ENCODE measurements at regions not wholly inside any gene's neighbourhood (a gene's known extent, or its start where the extent isn't known, plus 50 kb on each side); places are given as distances from the start of the nearest gene placed in this dataset.
A peak's percentile ranks its signal among the peaks of the same experiment; 100 is the strongest.

GRCh38 chr15:55126111-55126510 lies 70.6 kb downstream of the RSL24D1 start:
- CTCF ChIA-PET: no interaction called here
- Mint-ChIP-seq H3K4me1 (no peaks in the 10 kb centered on the region), H3K9me3 (peaks cover 3% of the 10 kb centered on the region), H3K36me3 (ENCODE audit: low read depth) (no peaks in the 10 kb centered on the region), H3K27me3 (peaks cover 4% of the 10 kb centered on the region), H3K27ac (no peak overlapping the region), H3K4me3 (no peak overlapping the region)
- no peak for DNase-seq
- POLR2A ChIA-PET: no interaction called here

GRCh38 chr15:55124616-55125015 lies 72.1 kb downstream of the RSL24D1 start:
- Mint-ChIP-seq H3K27ac (no peak overlapping the region), H3K4me1 (no peaks in the 10 kb centered on the region), H3K27me3 (peaks cover 4% of the 10 kb centered on the region), H3K36me3 (ENCODE audit: low read depth) (no peaks in the 10 kb centered on the region), H3K4me3 (no peak overlapping the region), H3K9me3 (no peaks in the 10 kb centered on the region)
- no peak for DNase-seq
- CTCF ChIA-PET: no interaction called here
- POLR2A ChIA-PET: no interaction called here

- Mint-ChIP-seq H3K27ac (no peak overlapping the region), H3K9me3 (no peaks in the 10 kb centered on the region), H3K27me3 (peaks cover 2% of the 10 kb centered on the region), H3K4me3 (no peak overlapping the region), H3K4me1 (no peaks in the 10 kb centered on the region), H3K36me3 (ENCODE audit: low read depth) (no peaks in the 10 kb centered on the region)
- ChIA-PET POLR2A (no interaction called here), CTCF (interaction anchor here (1.4 kb wide), 1 partner anchor 10 kb away, joined by 6 read pairs; no protein-coding TSS in a partner anchor)
- DNase-seq: no peak
Measured at GRCh38 chr15:55118344-55118870, 78.3 kb downstream of the RSL24D1 start.

GRCh38 chr15:55116636-55117035 lies 80.1 kb downstream of the RSL24D1 start:
- CTCF ChIA-PET: interaction anchor here (1.1 kb wide), 1 partner anchor 8 kb away, joined by 3 read pairs; no protein-coding TSS in a partner anchor
- H3K9me3 Mint-ChIP-seq: no peaks in the 10 kb centered on the region
- no peak overlapping the region for H3K4me3 Mint-ChIP-seq
- H3K4me1 Mint-ChIP-seq: no peaks in the 10 kb centered on the region
- H3K27ac Mint-ChIP-seq: no peak overlapping the region
- H3K27me3 Mint-ChIP-seq: no peaks in the 10 kb centered on the region
- DNase-seq: no peak
- H3K36me3 Mint-ChIP-seq (ENCODE audit: low read depth): no peaks in the 10 kb centered on the region
- POLR2A ChIA-PET: no interaction called here

- Mint-ChIP-seq H3K36me3 (ENCODE audit: low read depth) (no peaks in the 10 kb centered on the region), H3K27ac (no peak overlapping the region), H3K27me3 (no peaks in the 10 kb centered on the region), H3K4me3 (no peak overlapping the region), H3K4me1 (peaks cover 1% of the 10 kb centered on the region), H3K9me3 (no peaks in the 10 kb centered on the region)
- POLR2A ChIA-PET: no interaction called here
- CTCF ChIA-PET: no interaction called here
- DNase-seq: no peak
Measured at GRCh38 chr15:55113736-55114135, 83.0 kb downstream of the RSL24D1 start.

- DNase-seq: no peak
- Mint-ChIP-seq H3K4me1 (peaks cover 1% of the 10 kb centered on the region), H3K27ac (no peak overlapping the region), H3K36me3 (ENCODE audit: low read depth) (no peaks in the 10 kb centered on the region), H3K27me3 (no peaks in the 10 kb centered on the region), H3K4me3 (no peak overlapping the region), H3K9me3 (no peaks in the 10 kb centered on the region)
- ChIA-PET CTCF (no interaction called here), POLR2A (no interaction called here)
Measured at GRCh38 chr15:55112706-55113105, 84.0 kb downstream of the RSL24D1 start.

GRCh38 chr15:55110446-55110845 lies 86.3 kb downstream of the RSL24D1 start:
- DNase-seq: no peak
- H3K4me1 Mint-ChIP-seq: peaks cover 1% of the 10 kb centered on the region
- POLR2A ChIA-PET: no interaction called here
- no peaks in the 10 kb centered on the region for H3K27me3 Mint-ChIP-seq
- no peak overlapping the region for H3K4me3 Mint-ChIP-seq
- H3K27ac Mint-ChIP-seq: no peak overlapping the region
- H3K36me3 Mint-ChIP-seq (ENCODE audit: low read depth): no peaks in the 10 kb centered on the region
- H3K9me3 Mint-ChIP-seq: no peaks in the 10 kb centered on the region
- CTCF ChIA-PET: no interaction called here

GRCh38 chr15:55108858-55109518 lies 87.8 kb downstream of the RSL24D1 start:
- H3K9me3 Mint-ChIP-seq: no peaks in the 10 kb centered on the region
- no peak overlapping the region for H3K27ac Mint-ChIP-seq
- no peak overlapping the region for H3K4me3 Mint-ChIP-seq
- H3K36me3 Mint-ChIP-seq (ENCODE audit: low read depth): no peaks in the 10 kb centered on the region
- peaks cover 5% of the 10 kb centered on the region for H3K27me3 Mint-ChIP-seq
- DNase-seq: peak; percentile 61
- CTCF ChIA-PET: interaction anchor here (0.5 to 1.6 kb wide), 21 partner anchors 7 to 819 kb away, joined by 3 to 6 read pairs (median 3); no protein-coding TSS in a partner anchor
- POLR2A ChIA-PET: no interaction called here
- peaks cover 1% of the 10 kb centered on the region for H3K4me1 Mint-ChIP-seq

GRCh38 chr15:55108448-55108847 lies 88.3 kb downstream of the RSL24D1 start:
- Mint-ChIP-seq H3K27ac (no peak overlapping the region), H3K4me1 (peaks cover 1% of the 10 kb centered on the region), H3K9me3 (no peaks in the 10 kb centered on the region), H3K36me3 (ENCODE audit: low read depth) (no peaks in the 10 kb centered on the region), H3K27me3 (peaks cover 5% of the 10 kb centered on the region), H3K4me3 (no peak overlapping the region)
- CTCF ChIA-PET: interaction anchor here (0.6 to 1.6 kb wide), 19 partner anchors 8 to 634 kb away, joined by 3 to 6 read pairs (median 3); no protein-coding TSS in a partner anchor
- DNase-seq: no peak
- POLR2A ChIA-PET: no interaction called here

- Mint-ChIP-seq H3K9me3 (no peaks in the 10 kb centered on the region), H3K4me3 (no peak overlapping the region), H3K27me3 (peaks cover 7% of the 10 kb centered on the region), H3K36me3 (ENCODE audit: low read depth) (no peaks in the 10 kb centered on the region), H3K27ac (no peak overlapping the region), H3K4me1 (peaks cover 1% of the 10 kb centered on the region)
- POLR2A ChIA-PET: no interaction called here
- CTCF ChIA-PET: no interaction called here
- DNase-seq: no peak
Measured at GRCh38 chr15:55106155-55106554, 90.6 kb downstream of the RSL24D1 start.

GRCh38 chr15:55094136-55094535 lies 102.6 kb downstream of the RSL24D1 start:
- H3K4me1 Mint-ChIP-seq: no peaks in the 10 kb centered on the region
- CTCF ChIA-PET: no interaction called here
- no peak for DNase-seq
- no peak overlapping the region for H3K27ac Mint-ChIP-seq
- no peaks in the 10 kb centered on the region for H3K36me3 Mint-ChIP-seq (ENCODE audit: low read depth)
- POLR2A ChIA-PET: no interaction called here
- H3K27me3 Mint-ChIP-seq: peaks cover 6% of the 10 kb centered on the region
- H3K4me3 Mint-ChIP-seq: no peak overlapping the region
- H3K9me3 Mint-ChIP-seq: no peaks in the 10 kb centered on the region

- no peak overlapping the region for H3K27ac Mint-ChIP-seq
- CTCF ChIA-PET: interaction anchor here (0.6 kb wide), 1 partner anchor 21 kb away, joined by 4 read pairs; no protein-coding TSS in a partner anchor
Measured at GRCh38 chr15:55088207-55088606, 108.5 kb downstream of the RSL24D1 start.

GRCh38 chr15:55084673-55085072 lies 112.1 kb downstream of the RSL24D1 start:
- CTCF ChIA-PET: interaction anchor here (0.5 kb wide), 1 partner anchor 24 kb away, joined by 3 read pairs; no protein-coding TSS in a partner anchor
- H3K4me1 Mint-ChIP-seq: no peaks in the 10 kb centered on the region
- DNase-seq: no peak
- no peak overlapping the region for H3K27ac Mint-ChIP-seq
- no peaks in the 10 kb centered on the region for H3K36me3 Mint-ChIP-seq (ENCODE audit: low read depth)
- H3K9me3 Mint-ChIP-seq: no peaks in the 10 kb centered on the region
- peaks cover 3% of the 10 kb centered on the region for H3K27me3 Mint-ChIP-seq
- POLR2A ChIA-PET: no interaction called here
- no peak overlapping the region for H3K4me3 Mint-ChIP-seq

More at GRCh38 chr15:55088207-55088606, 108.5 kb downstream of the RSL24D1 start:
- H3K27me3 Mint-ChIP-seq: peaks cover 3% of the 10 kb centered on the region
- no peak for DNase-seq
- H3K4me3 Mint-ChIP-seq: no peak overlapping the region
- POLR2A ChIA-PET: no interaction called here
- no peaks in the 10 kb centered on the region for H3K36me3 Mint-ChIP-seq (ENCODE audit: low read depth)
- H3K9me3 Mint-ChIP-seq: no peaks in the 10 kb centered on the region
- no peaks in the 10 kb centered on the region for H3K4me1 Mint-ChIP-seq

- Mint-ChIP-seq H3K9me3 (no peaks in the 10 kb centered on the region), H3K4me1 (no peaks in the 10 kb centered on the region), H3K27me3 (peaks cover 3% of the 10 kb centered on the region), H3K36me3 (ENCODE audit: low read depth) (no peaks in the 10 kb centered on the region), H3K4me3 (no peak overlapping the region), H3K27ac (no peak overlapping the region)
- no peak for DNase-seq
- ChIA-PET CTCF (no interaction called here), POLR2A (no interaction called here)
Measured at GRCh38 chr15:55084216-55084615, 112.5 kb downstream of the RSL24D1 start.

Data from activated CD4-positive, alpha-beta memory T cell treated with anti-CD3 and anti-CD28 coated beads, Interleukin-2, amount 10 ng/mL, durations not matched to agents 7 days and 5 days (primary cell).